ENCODE measurements at regions not wholly inside any gene's neighbourhood (a gene's known extent, or its start where the extent isn't known, plus 50 kb on each side); places are given as distances from the start of the nearest gene placed in this dataset.

DNA sequence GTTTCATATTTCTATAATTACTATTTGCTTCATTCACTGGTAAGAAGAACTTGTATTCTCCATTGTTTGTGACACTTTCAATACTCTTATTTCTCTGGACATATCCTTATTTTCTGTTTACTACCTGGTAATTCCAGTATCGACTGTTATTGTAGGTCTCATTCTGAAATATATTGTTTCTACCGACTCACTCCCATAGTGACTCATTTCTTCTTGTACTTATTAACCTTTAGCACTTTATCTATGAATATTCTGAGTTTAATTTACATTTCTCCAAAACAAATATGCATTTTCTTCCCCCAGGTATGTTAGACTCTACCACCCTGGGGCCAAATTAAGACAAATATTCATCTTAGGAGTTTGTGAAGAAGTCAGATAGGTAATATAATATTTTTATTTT lies 164.5 kb upstream of the BTBD3 start:
- TF ChIP-seq, protein P1, sequence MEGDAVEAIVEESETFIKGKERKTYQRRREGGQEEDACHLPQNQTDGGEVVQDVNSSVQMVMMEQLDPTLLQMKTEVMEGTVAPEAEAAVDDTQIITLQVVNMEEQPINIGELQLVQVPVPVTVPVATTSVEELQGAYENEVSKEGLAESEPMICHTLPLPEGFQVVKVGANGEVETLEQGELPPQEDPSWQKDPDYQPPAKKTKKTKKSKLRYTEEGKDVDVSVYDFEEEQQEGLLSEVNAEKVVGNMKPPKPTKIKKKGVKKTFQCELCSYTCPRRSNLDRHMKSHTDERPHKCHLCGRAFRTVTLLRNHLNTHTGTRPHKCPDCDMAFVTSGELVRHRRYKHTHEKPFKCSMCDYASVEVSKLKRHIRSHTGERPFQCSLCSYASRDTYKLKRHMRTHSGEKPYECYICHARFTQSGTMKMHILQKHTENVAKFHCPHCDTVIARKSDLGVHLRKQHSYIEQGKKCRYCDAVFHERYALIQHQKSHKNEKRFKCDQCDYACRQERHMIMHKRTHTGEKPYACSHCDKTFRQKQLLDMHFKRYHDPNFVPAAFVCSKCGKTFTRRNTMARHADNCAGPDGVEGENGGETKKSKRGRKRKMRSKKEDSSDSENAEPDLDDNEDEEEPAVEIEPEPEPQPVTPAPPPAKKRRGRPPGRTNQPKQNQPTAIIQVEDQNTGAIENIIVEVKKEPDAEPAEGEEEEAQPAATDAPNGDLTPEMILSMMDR (conservative IDR thresholded peaks at IDR 0.05), result no peak
- no peak for TF ChIP-seq EZH2 (IDR thresholded peaks at IDR 0.05; ENCODE audit: low read depth)
